ENCODE measurements at regions not wholly inside any gene's neighbourhood (a gene's known extent, or its start where the extent isn't known, plus 50 kb on each side); places are given as distances from the start of the nearest gene placed in this dataset.

DNA sequence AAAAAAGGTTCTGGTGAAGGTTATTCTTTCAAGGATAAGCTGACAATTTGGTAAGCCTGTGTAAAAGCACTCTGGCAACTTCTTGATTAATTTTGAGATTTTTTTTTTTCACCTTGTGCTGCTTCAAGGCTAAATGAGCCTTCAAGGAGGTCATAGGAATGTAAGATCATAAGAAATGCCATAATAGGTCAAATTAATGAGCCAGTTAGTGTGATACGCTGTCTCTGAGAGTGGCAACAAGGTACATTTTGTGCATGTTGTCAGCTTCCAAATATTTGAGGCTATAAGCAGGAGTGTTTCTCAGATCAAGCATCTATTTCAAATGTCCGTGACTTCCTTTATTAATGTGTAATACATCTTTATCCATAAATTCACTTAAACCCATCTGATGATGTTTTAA is 72.3 kb upstream of the CDH6 start:
- H3K4me1 Mint-ChIP-seq = 0 out of 4 replicates have a peak, but pooled peaks cover 0 to 3% of the 10 kb centered on the region in 2 experiments

More for the DNA sequence above, 72.3 kb upstream of the CDH6 start:
- H2BK12ac ChIP-seq (ENCODE audit: insufficient read length, low read depth, low read length) = no peak overlapping the region
- no peaks in the 10 kb centered on the region for H3K4me1 ChIP-seq (ENCODE audit: insufficient read depth, low read length)
- H3K4ac ChIP-seq (ENCODE audit: low read depth, low read length) = no peak overlapping the region
- no peak overlapping the region for H3T11ph ChIP-seq (ENCODE audit: low read length)
- H3K79me1 ChIP-seq (ENCODE audit: insufficient read depth, low read depth, low read length, poor library complexity, severe bottlenecking) = no peaks in the 10 kb centered on the region
- H3K23me2 ChIP-seq (ENCODE audit: insufficient read length, low read depth, low read length, poor library complexity, severe bottlenecking) = no peaks in the 10 kb centered on the region
- no peak overlapping the region for H3K27ac Mint-ChIP-seq
- H3K9me3 Mint-ChIP-seq = peaks cover 0 to 3% of the 10 kb centered on the region in 2 experiments; a peak in 2 of 5 replicates
- H3K56ac ChIP-seq (ENCODE audit: insufficient read length, low read depth, low read length) = no peak overlapping the region
- no peak overlapping the region for H2BK5ac ChIP-seq (ENCODE audit: insufficient read length, low read length)
- H3K23ac ChIP-seq (ENCODE audit: insufficient read length, low read depth, low read length) = no peak overlapping the region
- no peak overlapping the region for H2BK120ac ChIP-seq (ENCODE audit: low read depth, low read length, poor library complexity, severe bottlenecking)
- no peak overlapping the region for H4K5ac ChIP-seq (ENCODE audit: insufficient read length, low read depth, low read length)
- TF ChIP-seq, protein P1, sequence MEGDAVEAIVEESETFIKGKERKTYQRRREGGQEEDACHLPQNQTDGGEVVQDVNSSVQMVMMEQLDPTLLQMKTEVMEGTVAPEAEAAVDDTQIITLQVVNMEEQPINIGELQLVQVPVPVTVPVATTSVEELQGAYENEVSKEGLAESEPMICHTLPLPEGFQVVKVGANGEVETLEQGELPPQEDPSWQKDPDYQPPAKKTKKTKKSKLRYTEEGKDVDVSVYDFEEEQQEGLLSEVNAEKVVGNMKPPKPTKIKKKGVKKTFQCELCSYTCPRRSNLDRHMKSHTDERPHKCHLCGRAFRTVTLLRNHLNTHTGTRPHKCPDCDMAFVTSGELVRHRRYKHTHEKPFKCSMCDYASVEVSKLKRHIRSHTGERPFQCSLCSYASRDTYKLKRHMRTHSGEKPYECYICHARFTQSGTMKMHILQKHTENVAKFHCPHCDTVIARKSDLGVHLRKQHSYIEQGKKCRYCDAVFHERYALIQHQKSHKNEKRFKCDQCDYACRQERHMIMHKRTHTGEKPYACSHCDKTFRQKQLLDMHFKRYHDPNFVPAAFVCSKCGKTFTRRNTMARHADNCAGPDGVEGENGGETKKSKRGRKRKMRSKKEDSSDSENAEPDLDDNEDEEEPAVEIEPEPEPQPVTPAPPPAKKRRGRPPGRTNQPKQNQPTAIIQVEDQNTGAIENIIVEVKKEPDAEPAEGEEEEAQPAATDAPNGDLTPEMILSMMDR (conservative IDR thresholded peaks at IDR 0.05) = no peak
- no peaks in the 10 kb centered on the region for H3K9me3 ChIP-seq (ENCODE audit: control insufficient read depth, low read depth, low read length)
- no peaks in the 10 kb centered on the region for H3K27me3 ChIP-seq (ENCODE audit: insufficient read depth, low read length)
- H4K91ac ChIP-seq (ENCODE audit: insufficient read length, low read depth, low read length) = no peak overlapping the region
- H2BK20ac ChIP-seq (ENCODE audit: low read depth, low read length, poor library complexity, severe bottlenecking) = no peak overlapping the region
- H4K20me1 ChIP-seq (ENCODE audit: control insufficient read depth, insufficient read depth, insufficient read length) = no peaks in the 10 kb centered on the region
- H3K14ac ChIP-seq (ENCODE audit: insufficient read depth, low read length) = no peak overlapping the region
- no peaks in the 10 kb centered on the region; the same call in 1 of the 2 replicates for H3K27me3 Mint-ChIP-seq (ENCODE audit: low read depth)
- no peak overlapping the region for H2AK5ac ChIP-seq (ENCODE audit: insufficient read length, low read length)
- H3K9ac ChIP-seq (ENCODE audit: extremely low read depth, insufficient read length, low read length) = no peak overlapping the region
- H2BK15ac ChIP-seq (ENCODE audit: low read depth, low read length) = no peak overlapping the region
- no CpG with 5 or more reads among the region's 2 CpGs for WGBS (ENCODE audit: extremely low coverage, insufficient read length, low lambda C conversion rate)
- H3K4me2 ChIP-seq (ENCODE audit: insufficient read depth, insufficient read length, low read length) = no peak overlapping the region
- no peak for DNase-seq
- H2AFZ ChIP-seq (ENCODE audit: low read length) = no peak overlapping the region
- no peaks in the 10 kb centered on the region; a peak in 2 of 7 replicates for H3K36me3 Mint-ChIP-seq (ENCODE audit: insufficient read depth in 1 of 3, low read depth in 3 of 3)
- no peak overlapping the region for H3K18ac ChIP-seq (ENCODE audit: insufficient read length, low read depth, low read length)
- H3K27ac ChIP-seq (ENCODE audit: insufficient read length, low read depth, low read length) = no peak overlapping the region
- no peak overlapping the region for H3K4me3 Mint-ChIP-seq
- no peaks in the 10 kb centered on the region for H3K79me2 ChIP-seq (ENCODE audit: insufficient read depth, low read length)
- H4K8ac ChIP-seq (replicated peaks; ENCODE audit: insufficient read length, low read depth, low read length) = no peak overlapping the region

All from H9 (cell line).